Astrocyte (in vitro differentiated cells and primary cell): ENCODE measurements at regions not wholly inside any gene's neighbourhood (a gene's known extent, or its start where the extent isn't known, plus 50 kb on each side); places are given as distances from the start of the nearest gene placed in this dataset.
"Not testable (repeated sequence)": the region's sequence is repeated elsewhere in the genome, so short reads cannot be mapped to it uniquely, and the experiment has no call there.

Experiments
- DNase-seq: peaks from one replicate; pipeline ENCODE4 v3.0.0-alpha.2; 2010; ENCODE audit warnings: low read depth
- FAIRE-seq: peaks from 2 replicates; lab custom pipeline; 2011; peaks lifted over from hg19 to GRCh38; lab: Jason Lieb, UNC
- H2AFZ ChIP-seq: 2 replicates; pipeline ENCODE4 v1.6.0; 2012; ENCODE audit warnings: low read depth, low read length, inconsistent platforms
- H3K27ac ChIP-seq: 2 replicates; pipeline ENCODE4 v1.5.1; 2011; ENCODE audit warnings: low read depth, low read length, inconsistent platforms
- H3K27me3 ChIP-seq: 2 replicates; pipeline ENCODE4 v1.6.0; 2011; ENCODE audit warnings: low read length, inconsistent platforms; ENCODE audit not compliant: insufficient read depth
- H3K36me3 ChIP-seq: 2 replicates; pipeline ENCODE4 v1.5.1; 2011; ENCODE audit warnings: low read length, inconsistent platforms; ENCODE audit not compliant: insufficient read depth
- H3K4me1 ChIP-seq: 2 replicates; pipeline ENCODE4 v1.5.1; 2011; ENCODE audit warnings: low read length, inconsistent platforms; ENCODE audit not compliant: insufficient read depth
- H3K4me2 ChIP-seq: 2 replicates; pipeline ENCODE4 v1.6.0; 2012; ENCODE audit warnings: low read length, inconsistent platforms
- H3K4me3 ChIP-seq: 2 replicates; pipeline ENCODE4 v1.5.1; 2011; ENCODE audit warnings: low read depth, mild to moderate bottlenecking, low read length, inconsistent platforms; ENCODE audit not compliant: insufficient read depth
- H3K79me2 ChIP-seq: 2 replicates; pipeline ENCODE4 v1.6.0; 2012; ENCODE audit warnings: mild to moderate bottlenecking, low read length, inconsistent platforms; ENCODE audit not compliant: insufficient read depth
- H3K9ac ChIP-seq: 2 replicates; pipeline ENCODE4 v1.6.0; 2012; ENCODE audit warnings: mild to moderate bottlenecking, low read length, inconsistent platforms
- H3K9me3 ChIP-seq: 2 replicates; pipeline ENCODE4 v1.5.1; 2012; ENCODE audit warnings: low read depth, mild to moderate bottlenecking, low read length, inconsistent platforms; ENCODE audit not compliant: insufficient read depth
- H4K20me1 ChIP-seq: 2 replicates; pipeline ENCODE4 v1.6.0; 2012; ENCODE audit warnings: low read length, inconsistent platforms; ENCODE audit not compliant: insufficient read depth
- H3K27ac Mint-ChIP-seq: one replicate; pipeline ENCODE4 v1.8.0; 2021; ENCODE audit warnings: mild to moderate bottlenecking, mixed read lengths; ENCODE audit not compliant: unreplicated experiment
- H3K27me3 Mint-ChIP-seq: one replicate; pipeline ENCODE4 v1.8.0; 2021; ENCODE audit warnings: low read depth, mixed read lengths; ENCODE audit not compliant: unreplicated experiment
- H3K36me3 Mint-ChIP-seq: one replicate; pipeline ENCODE4 v1.8.0; 2021; ENCODE audit warnings: low read depth, mixed read lengths; ENCODE audit not compliant: unreplicated experiment
- H3K4me1 Mint-ChIP-seq: one replicate; pipeline ENCODE4 v1.8.0; 2021; ENCODE audit warnings: low read depth, mixed read lengths; ENCODE audit not compliant: unreplicated experiment
- H3K4me3 Mint-ChIP-seq: one replicate; pipeline ENCODE4 v1.8.0; 2021; ENCODE audit warnings: mild to moderate bottlenecking, moderate library complexity, mixed read lengths; ENCODE audit not compliant: unreplicated experiment
- H3K9me3 Mint-ChIP-seq: one replicate; pipeline ENCODE4 v1.8.0; 2021; ENCODE audit warnings: mild to moderate bottlenecking, mixed read lengths; ENCODE audit not compliant: unreplicated experiment
- EZH2 ChIP-seq: IDR thresholded peaks from 2 replicates; pipeline ENCODE4 v1.6.1; 2012; ENCODE audit warnings: mild to moderate bottlenecking, low read length, inconsistent platforms; ENCODE audit not compliant: insufficient read depth
- TF ChIP-seq, protein P1 (sequence below): IDR thresholded peaks from 2 replicates; pipeline ENCODE4 v1.5.1; 2011; ENCODE audit warnings: low read depth, mild to moderate bottlenecking, inconsistent platforms, low read length, moderate library complexity; ENCODE audit not compliant: insufficient read depth

GRCh38 chr17:33954597-33954996 is 300.5 kb upstream of the CCL2 start:
- Mint-ChIP-seq H3K4me3 (no peak overlapping the region), H3K36me3 (no peaks in the 10 kb centered on the region), H3K4me1 (no peaks in the 10 kb centered on the region), H3K27ac (no peak overlapping the region), H3K9me3 (peaks cover 7% of the 10 kb centered on the region), H3K27me3 (peaks cover 18% of the 10 kb centered on the region)
- Histone ChIP-seq H3K4me2 (no peak overlapping the region), H3K9ac (no peak overlapping the region), H3K4me1 (no peaks in the 10 kb centered on the region), H3K27ac (no peak overlapping the region), H4K20me1 (no peaks in the 10 kb centered on the region), H3K4me3 (no peak overlapping the region), H3K9me3 (no peaks in the 10 kb centered on the region), H3K79me2 (no peaks in the 10 kb centered on the region), H2AFZ (no peak overlapping the region), H3K36me3 (no peaks in the 10 kb centered on the region), H3K27me3 (no peaks in the 10 kb centered on the region)
- DNase-seq (no peak), FAIRE-seq (no peak)
- TF ChIP-seq EZH2: no peak
- TF ChIP-seq, protein P1, sequence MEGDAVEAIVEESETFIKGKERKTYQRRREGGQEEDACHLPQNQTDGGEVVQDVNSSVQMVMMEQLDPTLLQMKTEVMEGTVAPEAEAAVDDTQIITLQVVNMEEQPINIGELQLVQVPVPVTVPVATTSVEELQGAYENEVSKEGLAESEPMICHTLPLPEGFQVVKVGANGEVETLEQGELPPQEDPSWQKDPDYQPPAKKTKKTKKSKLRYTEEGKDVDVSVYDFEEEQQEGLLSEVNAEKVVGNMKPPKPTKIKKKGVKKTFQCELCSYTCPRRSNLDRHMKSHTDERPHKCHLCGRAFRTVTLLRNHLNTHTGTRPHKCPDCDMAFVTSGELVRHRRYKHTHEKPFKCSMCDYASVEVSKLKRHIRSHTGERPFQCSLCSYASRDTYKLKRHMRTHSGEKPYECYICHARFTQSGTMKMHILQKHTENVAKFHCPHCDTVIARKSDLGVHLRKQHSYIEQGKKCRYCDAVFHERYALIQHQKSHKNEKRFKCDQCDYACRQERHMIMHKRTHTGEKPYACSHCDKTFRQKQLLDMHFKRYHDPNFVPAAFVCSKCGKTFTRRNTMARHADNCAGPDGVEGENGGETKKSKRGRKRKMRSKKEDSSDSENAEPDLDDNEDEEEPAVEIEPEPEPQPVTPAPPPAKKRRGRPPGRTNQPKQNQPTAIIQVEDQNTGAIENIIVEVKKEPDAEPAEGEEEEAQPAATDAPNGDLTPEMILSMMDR: no peak

- no peaks in the 10 kb centered on the region for H3K4me1 Mint-ChIP-seq
- no peak overlapping the region for H3K9ac ChIP-seq
- no peak overlapping the region for H3K4me3 Mint-ChIP-seq
- FAIRE-seq (no peak), DNase-seq (no peak)
- H3K4me3 ChIP-seq: no peak overlapping the region
- H4K20me1 ChIP-seq: no peaks in the 10 kb centered on the region
- peaks cover 9% of the 10 kb centered on the region for H3K9me3 Mint-ChIP-seq
- H3K27me3 Mint-ChIP-seq: peaks cover 18% of the 10 kb centered on the region
- H3K36me3 ChIP-seq: no peaks in the 10 kb centered on the region
- no peak overlapping the region for H3K4me2 ChIP-seq
- H3K27me3 ChIP-seq: no peaks in the 10 kb centered on the region
- no peaks in the 10 kb centered on the region for H3K79me2 ChIP-seq
- H2AFZ ChIP-seq: no peak overlapping the region
- TF ChIP-seq, protein P1: no peak
- no peak for TF ChIP-seq EZH2
- no peaks in the 10 kb centered on the region for H3K9me3 ChIP-seq
- H3K27ac ChIP-seq: no peak overlapping the region
- no peaks in the 10 kb centered on the region for H3K4me1 ChIP-seq
- H3K27ac Mint-ChIP-seq: no peak overlapping the region
- no peaks in the 10 kb centered on the region for H3K36me3 Mint-ChIP-seq
These were observed 299.6 kb upstream of the CCL2 start for GRCh38 chr17:33955461-33955860.

DNA sequence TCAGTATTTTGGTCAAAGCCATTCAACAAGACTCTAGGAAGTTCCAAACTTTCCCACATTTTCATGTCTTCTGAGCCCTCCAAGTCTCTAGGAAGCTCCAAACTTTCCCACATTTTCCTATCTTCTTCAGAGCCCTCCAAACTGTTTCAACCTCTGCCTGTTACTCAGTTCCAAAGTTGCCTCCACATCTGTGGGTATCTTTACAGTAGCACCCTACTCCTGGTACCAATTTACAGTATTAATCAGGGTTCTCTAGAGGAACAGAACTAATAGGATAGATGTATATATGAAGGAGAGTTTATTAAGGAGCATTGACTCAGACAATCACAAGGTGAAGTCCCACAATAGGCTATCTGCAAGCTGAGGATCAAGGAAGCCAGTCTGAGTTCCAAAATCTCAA is 296.0 kb upstream of the CCL2 start:
- DNase-seq, H3K4me1 Mint-ChIP-seq, H3K9me3 Mint-ChIP-seq, H3K27ac ChIP-seq, H3K4me2 ChIP-seq, H3K4me3 ChIP-seq, H3K9ac ChIP-seq, H2AFZ ChIP-seq, H3K36me3 Mint-ChIP-seq, H3K4me3 Mint-ChIP-seq, H3K27me3 ChIP-seq, H3K79me2 ChIP-seq, H3K36me3 ChIP-seq, H4K20me1 ChIP-seq, H3K9me3 ChIP-seq, H3K27ac Mint-ChIP-seq, FAIRE-seq, H3K4me1 ChIP-seq: not testable (repeated sequence)
- peaks cover 28% of the 10 kb centered on the region for H3K27me3 Mint-ChIP-seq
